CD14-positive monocyte (primary cell): ENCODE measurements at regions not wholly inside any gene's neighbourhood (a gene's known extent, or its start where the extent isn't known, plus 50 kb on each side); places are given as distances from the start of the nearest gene placed in this dataset.

ENCODE experiments used
- DNase-seq, 3 donors: peaks; one replicate each; pipeline ENCODE4 v3.0.0-alpha.2; 2011 to 2022
- H2AFZ ChIP-seq: 2 replicates; pipeline ENCODE4 v1.6.0; 2012; ENCODE audit warnings: mild to moderate bottlenecking, low read depth, low read length, inconsistent platforms; ENCODE audit not compliant: insufficient read depth, poor library complexity, severe bottlenecking
- H3K27ac ChIP-seq, 2 donors: 1 replicate in 1 of 2; 2 replicates in 1 of 2; pipeline ENCODE4 v1.5.1; 2012 to 2013; ENCODE audit warnings: low read length in 2 of 2, control low read depth in 1 of 2, inconsistent platforms in 1 of 2, low read depth in 1 of 2, mild to moderate bottlenecking in 1 of 2
- H3K27me3 ChIP-seq, 2 donors: one replicate each; pipeline versions ENCODE4 v1.6.0 to v1.6.1; 2011 to 2013; ENCODE audit warnings: low read length in 2 of 2; ENCODE audit not compliant: control insufficient read depth in 2 of 2, insufficient read depth in 2 of 2
- H3K36me3 ChIP-seq, 2 donors: replicated peaks in 1 of 2; 1 replicate in 1 of 2; 2 replicates in 1 of 2; pipeline versions ENCODE4 v1.5.1 to v1.6.1; 2012 to 2013; ENCODE audit warnings: low read length in 2 of 2, control low read depth in 1 of 2, inconsistent platforms in 1 of 2, mild to moderate bottlenecking in 1 of 2; ENCODE audit not compliant: insufficient read depth in 2 of 2, control insufficient read depth in 1 of 2
- H3K4me1 ChIP-seq, 2 donors: 1 replicate in 1 of 2; 2 replicates in 1 of 2; pipeline versions ENCODE4 v1.5.1 to v1.6.1; 2012 to 2013; ENCODE audit warnings: low read length in 2 of 2, control low read depth in 1 of 2, inconsistent platforms in 1 of 2, mild to moderate bottlenecking in 1 of 2, moderate library complexity in 1 of 2; ENCODE audit not compliant: insufficient read depth in 2 of 2, control insufficient read depth in 1 of 2
- H3K4me2 ChIP-seq: replicated peaks from 2 replicates; pipeline ENCODE3; 2012; ENCODE audit warnings: low read length, moderate library complexity, mild to moderate bottlenecking; ENCODE audit not compliant: poor library complexity, severe bottlenecking; ENCODE audit errors: extremely low read depth
- H3K4me3 ChIP-seq, 3 experiments: fragments of 200-600 bp in 1 of 3; sonication (generic) in 1 of 3; replicated peaks in 1 of 3; 1 replicate in 2 of 3; 2 replicates in 1 of 3; pipeline ENCODE4 v1.5.1; 2011 to 2013; ENCODE audit warnings: low read length in 3 of 3, mild to moderate bottlenecking in 3 of 3, control low read depth in 2 of 3, low read depth in 2 of 3, inconsistent platforms in 1 of 3, moderate library complexity in 1 of 3
- H3K79me2 ChIP-seq: 2 replicates; pipeline ENCODE4 v1.6.0; 2012; ENCODE audit warnings: mild to moderate bottlenecking, control low read depth, inconsistent platforms, low read length, moderate library complexity; ENCODE audit not compliant: insufficient read depth
- H3K9ac ChIP-seq: 2 replicates; pipeline ENCODE4 v1.6.0; 2017; ENCODE audit warnings: low read length, mild to moderate bottlenecking; ENCODE audit not compliant: insufficient read depth, poor library complexity, severe bottlenecking
- H3K9me3 ChIP-seq, 2 donors: replicated peaks in 1 of 2; 1 replicate in 1 of 2; 2 replicates in 1 of 2; pipeline versions ENCODE4 v1.5.1 to v1.6.1; 2012 to 2013; ENCODE audit warnings: low read length in 2 of 2, control low read depth in 1 of 2; ENCODE audit not compliant: control insufficient read depth in 1 of 2, insufficient read depth in 1 of 2
- H4K20me1 ChIP-seq: 2 replicates; pipeline ENCODE4 v1.6.0; 2012; ENCODE audit warnings: mild to moderate bottlenecking, low read length, control low read depth, moderate library complexity; ENCODE audit not compliant: insufficient read depth
- H3K27ac Mint-ChIP-seq, 7 donors: one replicate each; pipeline ENCODE4 v1.8.0; 2020; ENCODE audit warnings: mild to moderate bottlenecking in 7 of 7, mixed read lengths in 7 of 7, moderate library complexity in 6 of 7, inconsistent platforms in 2 of 7
- H3K27me3 Mint-ChIP-seq, 3 donors: one replicate each; pipeline ENCODE4 v1.8.0; 2021 to 2022; ENCODE audit warnings: low read depth in 3 of 3, mild to moderate bottlenecking in 3 of 3, mixed read lengths in 3 of 3, moderate library complexity in 3 of 3, inconsistent platforms in 1 of 3
- H3K36me3 Mint-ChIP-seq, 2 donors: one replicate each; pipeline ENCODE4 v1.8.0; 2020; ENCODE audit warnings: mixed read lengths in 2 of 2, inconsistent platforms in 1 of 2, mild to moderate bottlenecking in 1 of 2
- H3K4me1 Mint-ChIP-seq: one replicate; pipeline ENCODE4 v1.8.0; 2020; ENCODE audit warnings: mild to moderate bottlenecking, mixed read lengths
- H3K4me3 Mint-ChIP-seq, 2 donors: one replicate each; pipeline ENCODE4 v1.8.0; 2020; ENCODE audit warnings: mild to moderate bottlenecking in 2 of 2, mixed read lengths in 2 of 2, moderate library complexity in 1 of 2
- H3K9me3 Mint-ChIP-seq, 7 donors: one replicate each; pipeline ENCODE4 v1.8.0; 2020 to 2022; ENCODE audit warnings: mixed read lengths in 7 of 7, mild to moderate bottlenecking in 6 of 7, moderate library complexity in 6 of 7, inconsistent platforms in 2 of 7
- CTCF ChIP-seq: fragments of 200-600 bp; IDR thresholded peaks from one replicate; pipeline ENCODE4 v1.8.0; 2022; ENCODE audit warnings: antibody characterized with exemption, mild to moderate bottlenecking
- WGBS: methylation state at CpG from one replicate; pipeline ENCODE4 v1.1.5; 2013; ENCODE audit warnings: missing lambda C conversion rate; ENCODE audit not compliant: insufficient coverage; 5-methylcytosine and 5-hydroxymethylcytosine counted together
- intact Hi-C, 2 donors: fragments of 100-400 bp; cut with micrococcal nuclease; formaldehyde crosslinking; loops; one replicate each; pipeline versions ENCODE4 v1.15.0 to v1.15.1; 2023

GRCh38 chr4:3676907-3677747 is 89.1 kb upstream of the ADRA2C start:
- no peak for TF ChIP-seq CTCF
- H3K4me2 ChIP-seq = no peak overlapping the region
- Mint-ChIP-seq H3K4me3 (no peak overlapping the region), H3K4me1 (peaks cover 4% of the 10 kb centered on the region), H3K27me3 (peaks cover 3 to 18% (median 13%) of the 10 kb centered on the region in 3 donors), H3K36me3 (no peaks in the 10 kb centered on the region), H3K9me3 (peaks cover 7 to 17% (median 11%) of the 10 kb centered on the region in 7 donors), H3K27ac (no peak overlapping the region)
- H3K9ac ChIP-seq = no peak overlapping the region
- no peaks in the 10 kb centered on the region for H3K4me1 ChIP-seq
- H3K27me3 ChIP-seq = no peaks in the 10 kb centered on the region
- H3K36me3 ChIP-seq = no peaks in the 10 kb centered on the region
- intact Hi-C loops = no loop called here
- H3K9me3 ChIP-seq = peaks cover 11 to 13% of the 10 kb centered on the region in 2 donors
- H2AFZ ChIP-seq = no peak overlapping the region
- H4K20me1 ChIP-seq = no peaks in the 10 kb centered on the region
- no peak for DNase-seq
- H3K79me2 ChIP-seq = no peaks in the 10 kb centered on the region
- no peak overlapping the region for H3K4me3 ChIP-seq
- no peak overlapping the region for H3K27ac ChIP-seq
- WGBS = 90% methylated on average over 18 of the region's 24 CpGs

- Histone ChIP-seq H3K27ac (no peak overlapping the region), H3K4me1 (no peaks in the 10 kb centered on the region), H3K27me3 (no peaks in the 10 kb centered on the region), H4K20me1 (no peaks in the 10 kb centered on the region), H3K9ac (no peak overlapping the region), H3K79me2 (no peaks in the 10 kb centered on the region), H3K4me3 (no peak overlapping the region), H2AFZ (no peak overlapping the region), H3K36me3 (no peaks in the 10 kb centered on the region), H3K9me3 (peaks cover 13 to 14% of the 10 kb centered on the region in 2 donors), H3K4me2 (no peak overlapping the region)
- Mint-ChIP-seq H3K27ac (peak overlapping the region in 1 of 7 donors; percentile 9), H3K9me3 (peaks cover 7 to 15% (median 12%) of the 10 kb centered on the region in 7 donors), H3K36me3 (no peaks in the 10 kb centered on the region), H3K27me3 (peaks cover 3 to 16% (median 13%) of the 10 kb centered on the region in 3 donors), H3K4me3 (no peak overlapping the region), H3K4me1 (peaks cover 4% of the 10 kb centered on the region)
- WGBS = 92% methylated on average over 6 of the region's 7 CpGs
- intact Hi-C loops = no loop called here
- TF ChIP-seq CTCF = no peak
- no peak for DNase-seq
These were observed 90.0 kb upstream of the ADRA2C start for GRCh38 chr4:3676196-3676595.
